KMS-11 (cell line): ENCODE measurements at regions not wholly inside any gene's neighbourhood (a gene's known extent, or its start where the extent isn't known, plus 50 kb on each side); places are given as distances from the start of the nearest gene placed in this dataset.

Source experiments
- H2AFZ ChIP-seq: fragments of 200-600 bp; sonication (generic); 2 replicates; pipeline ENCODE4 v1.6.1; 2016; ENCODE audit warnings: antibody characterized with exemption, mixed run types, low read depth
- H3K27ac ChIP-seq: fragments of 200-600 bp; sonication (generic); 2 replicates; pipeline ENCODE4 v1.6.1; 2016; ENCODE audit warnings: mild to moderate bottlenecking, mixed run types
- H3K27me3 ChIP-seq: fragments of 200-600 bp; sonication (generic); 2 replicates; pipeline ENCODE4 v1.6.1; 2017; ENCODE audit warnings: mild to moderate bottlenecking, low read depth, mixed run types, moderate library complexity; ENCODE audit not compliant: insufficient read depth
- H3K36me3 ChIP-seq: fragments of 200-600 bp; sonication (generic); 2 replicates; pipeline ENCODE4 v1.6.1; 2017; ENCODE audit warnings: mild to moderate bottlenecking, mixed run types; ENCODE audit not compliant: insufficient read depth
- H3K4me1 ChIP-seq: fragments of 200-600 bp; sonication (generic); 2 replicates; pipeline ENCODE4 v1.6.1; 2016; ENCODE audit warnings: mild to moderate bottlenecking, low read depth, mixed run types; ENCODE audit not compliant: poor library complexity, severe bottlenecking
- H3K4me2 ChIP-seq: fragments of 200-600 bp; sonication (generic); 2 replicates; pipeline ENCODE4 v1.7.0; 2016; ENCODE audit warnings: mild to moderate bottlenecking, mixed run types
- H3K4me3 ChIP-seq: fragments of 200-600 bp; sonication (generic); IDR thresholded peaks from 2 replicates; pipeline ENCODE4 v1.6.1; 2017; ENCODE audit warnings: low read depth, low read length, mixed read lengths; ENCODE audit not compliant: insufficient read depth
- H3K79me2 ChIP-seq: fragments of 200-600 bp; sonication (generic); 2 replicates; pipeline ENCODE4 v1.6.1; 2016; ENCODE audit warnings: low read depth, mixed run types; ENCODE audit not compliant: insufficient read depth
- H3K9ac ChIP-seq: fragments of 200-600 bp; sonication (generic); 2 replicates; pipeline ENCODE4 v1.6.1; 2016; ENCODE audit warnings: mild to moderate bottlenecking, mixed run types
- H4K20me1 ChIP-seq: fragments of 200-600 bp; sonication (generic); 2 replicates; pipeline ENCODE4 v1.6.1; 2016; ENCODE audit warnings: mild to moderate bottlenecking, mixed run types; ENCODE audit not compliant: insufficient read depth
- CTCF ChIP-seq: fragments of 200-600 bp; sonication (generic); conservative IDR thresholded peaks from 2 replicates; pipeline ENCODE4 v1.6.1; 2017; ENCODE audit warnings: low read depth, mild to moderate bottlenecking, antibody characterized with exemption, low read length, moderate library complexity, mixed read lengths

GRCh38 chr1:58971629-58972140 is 187.8 kb upstream of the JUN start:
- Histone ChIP-seq H3K27ac (no peak overlapping the region), H3K36me3 (no peaks in the 10 kb centered on the region), H3K27me3 (no peaks in the 10 kb centered on the region), H3K4me2 (no peak overlapping the region), H3K4me1 (peaks cover 34% of the 10 kb centered on the region), H4K20me1 (no peaks in the 10 kb centered on the region), H3K9ac (no peak overlapping the region), H3K4me3 (no peak overlapping the region), H3K79me2 (no peaks in the 10 kb centered on the region), H2AFZ (no peak overlapping the region)
- TF ChIP-seq CTCF, result no peak

- H3K4me1 ChIP-seq, result peaks cover 20% of the 10 kb centered on the region
- no peaks in the 10 kb centered on the region for H4K20me1 ChIP-seq
- no peak overlapping the region for H3K4me2 ChIP-seq
- no peak overlapping the region for H2AFZ ChIP-seq
- H3K27me3 ChIP-seq, result no peaks in the 10 kb centered on the region
- TF ChIP-seq CTCF, result no peak
- no peak overlapping the region for H3K9ac ChIP-seq
- H3K79me2 ChIP-seq, result no peaks in the 10 kb centered on the region
- H3K4me3 ChIP-seq, result no peak overlapping the region
- H3K27ac ChIP-seq, result no peak overlapping the region
- no peaks in the 10 kb centered on the region for H3K36me3 ChIP-seq
Measured at GRCh38 chr1:58975888-58976287, 192.0 kb upstream of the JUN start.

GRCh38 chr1:58976294-58976693 is 192.4 kb upstream of the JUN start:
- Histone ChIP-seq H3K79me2 (no peaks in the 10 kb centered on the region), H3K4me1 (peaks cover 20% of the 10 kb centered on the region), H3K36me3 (no peaks in the 10 kb centered on the region), H3K4me3 (no peak overlapping the region), H3K4me2 (no peak overlapping the region), H3K27ac (no peak overlapping the region), H3K9ac (no peak overlapping the region), H4K20me1 (no peaks in the 10 kb centered on the region), H2AFZ (no peak overlapping the region), H3K27me3 (no peaks in the 10 kb centered on the region)
- no peak for TF ChIP-seq CTCF

DNA sequence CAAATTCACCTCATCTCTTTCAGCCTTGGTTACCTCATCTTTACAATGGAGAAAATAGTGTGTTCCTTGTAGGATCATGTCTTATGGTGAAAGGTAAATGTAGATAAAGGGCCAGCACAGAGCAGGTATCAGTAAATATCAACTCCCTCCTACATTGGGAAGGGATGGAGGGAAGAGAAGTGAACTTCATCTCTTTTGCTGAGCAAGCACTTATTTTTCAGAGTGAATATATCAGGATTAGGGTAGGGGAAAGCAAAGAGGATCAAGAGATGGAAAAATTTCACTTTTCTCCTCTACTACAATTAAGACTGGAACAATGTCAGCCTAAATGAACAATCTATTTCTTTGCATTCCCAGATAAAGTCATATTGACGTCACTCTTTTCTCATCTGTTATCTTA is 193.8 kb upstream of the JUN start:
- Histone ChIP-seq H3K36me3 (no peaks in the 10 kb centered on the region), H3K4me3 (no peak overlapping the region), H3K4me2 (no peak overlapping the region), H3K79me2 (no peaks in the 10 kb centered on the region), H3K9ac (no peak overlapping the region), H2AFZ (no peak overlapping the region), H3K4me1 (peaks cover 20% of the 10 kb centered on the region), H3K27ac (no peak overlapping the region), H4K20me1 (no peaks in the 10 kb centered on the region), H3K27me3 (no peaks in the 10 kb centered on the region)
- no peak for TF ChIP-seq CTCF
